GM12891 (cell line): ENCODE measurements at regions not wholly inside any gene's neighbourhood (a gene's known extent, or its start where the extent isn't known, plus 50 kb on each side); places are given as distances from the start of the nearest gene placed in this dataset.

ENCODE experiments used
- PAX5 ChIP-seq: IDR thresholded peaks from 2 replicates; pipeline ENCODE4 v1.6.1; 2011; ENCODE audit warnings: low read length, moderate library complexity, mild to moderate bottlenecking; ENCODE audit not compliant: insufficient read depth, severe bottlenecking
- POLR2A ChIP-seq: IDR thresholded peaks from 2 replicates; pipeline ENCODE4 v1.6.1; 2011; ENCODE audit warnings: low read depth, low read length, control low read depth
- POLR2AphosphoS5 ChIP-seq: IDR thresholded peaks from 2 replicates; pipeline ENCODE4 v1.6.1; 2011; ENCODE audit warnings: low read depth, low read length, control low read depth
- POU2F2 ChIP-seq: IDR thresholded peaks from 2 replicates; pipeline ENCODE4 v1.6.1; 2011; ENCODE audit warnings: low read depth, mild to moderate bottlenecking, control low read depth, low read length, moderate library complexity
- TAF1 ChIP-seq: IDR thresholded peaks from 2 replicates; pipeline ENCODE4 v1.6.1; 2011; ENCODE audit warnings: low read depth, low read length, control low read depth

- no peak for TF ChIP-seq POLR2AphosphoS5
- no peak for TF ChIP-seq POLR2A
- TF ChIP-seq POU2F2, result no peak
- TF ChIP-seq PAX5, result no peak
- TF ChIP-seq TAF1, result no peak
Measured at GRCh38 chr4:119872371-119873016, 194.2 kb downstream of the MAD2L1 start.
